Loucy (cell line): ENCODE measurements at regions not wholly inside any gene's neighbourhood (a gene's known extent, or its start where the extent isn't known, plus 50 kb on each side); places are given as distances from the start of the nearest gene placed in this dataset.

Experiments
- H2AFZ ChIP-seq: fragments of 200-600 bp; sonication (generic); 2 replicates; pipeline ENCODE4 v1.6.0; 2016; ENCODE audit warnings: antibody characterized with exemption, mild to moderate bottlenecking, low read length, moderate library complexity
- H3F3A ChIP-seq: fragments of 200-600 bp; 2 replicates; pipeline ENCODE4 v1.6.0; 2016; ENCODE audit warnings: antibody characterized with exemption, low read depth, mild to moderate bottlenecking
- H3K27me3 ChIP-seq: fragments of 200-600 bp; sonication (generic); 2 replicates; pipeline ENCODE4 v1.6.1; 2014; ENCODE audit warnings: low read length, mild to moderate bottlenecking; ENCODE audit not compliant: insufficient read depth, poor library complexity, severe bottlenecking
- H3K36me3 ChIP-seq: fragments of 200-600 bp; sonication (generic); 2 replicates; pipeline ENCODE4 v1.6.1; 2016; ENCODE audit warnings: low read length; ENCODE audit not compliant: insufficient read depth
- H3K4me1 ChIP-seq: fragments of 200-600 bp; sonication (generic); 2 replicates; pipeline ENCODE4 v1.5.1; 2014; ENCODE audit warnings: low read length, mild to moderate bottlenecking; ENCODE audit not compliant: insufficient read depth, poor library complexity, severe bottlenecking
- H3K4me2 ChIP-seq: fragments of 200-600 bp; sonication (generic); 2 replicates; pipeline ENCODE4 v1.6.0; 2014; ENCODE audit warnings: antibody characterized with exemption, low read length, low read depth, mild to moderate bottlenecking; ENCODE audit not compliant: poor library complexity, severe bottlenecking
- H3K4me3 ChIP-seq: fragments of 200-600 bp; sonication (generic); 2 replicates; pipeline ENCODE4 v1.5.1; 2014; ENCODE audit warnings: low read length, mild to moderate bottlenecking, mixed read lengths; ENCODE audit not compliant: poor library complexity, severe bottlenecking
- H3K79me2 ChIP-seq: fragments of 200-600 bp; sonication (generic); 2 replicates; pipeline ENCODE4 v1.6.1; 2014; ENCODE audit warnings: low read length; ENCODE audit not compliant: insufficient read depth
- H3K9ac ChIP-seq: fragments of 200-600 bp; sonication (generic); 2 replicates; pipeline ENCODE4 v1.6.0; 2014; ENCODE audit warnings: mild to moderate bottlenecking, low read depth, low read length, moderate library complexity; ENCODE audit not compliant: poor library complexity, severe bottlenecking
- H3K9me2 ChIP-seq: fragments of 200-600 bp; sonication (generic); replicated peaks from 2 replicates; pipeline ENCODE4 v1.6.1; 2016; ENCODE audit warnings: low read depth, low read length, mixed read lengths
- H3K9me3 ChIP-seq: fragments of 200-600 bp; sonication (generic); 2 replicates; pipeline ENCODE4 v1.6.1; 2014; ENCODE audit warnings: mild to moderate bottlenecking, antibody characterized with exemption, low read length, low read depth; ENCODE audit not compliant: insufficient read depth
- H4K20me1 ChIP-seq: fragments of 200-600 bp; sonication (generic); 2 replicates; pipeline ENCODE4 v1.6.0; 2014; ENCODE audit warnings: antibody characterized with exemption, low read length, mild to moderate bottlenecking; ENCODE audit not compliant: insufficient read depth, poor library complexity, severe bottlenecking
- EZH2phosphoT487 ChIP-seq: fragments of 200-600 bp; IDR thresholded peaks from 2 replicates; pipeline ENCODE4 v1.6.1; 2018; ENCODE audit warnings: antibody characterized with exemption, mild to moderate bottlenecking, moderate library complexity, borderline replicate concordance
- TF ChIP-seq, protein P1 (sequence below): fragments of 200-600 bp; sonication (generic); conservative IDR thresholded peaks from 2 replicates; pipeline ENCODE4 v1.5.1; 2014; ENCODE audit warnings: mild to moderate bottlenecking, antibody characterized with exemption, low read length

DNA sequence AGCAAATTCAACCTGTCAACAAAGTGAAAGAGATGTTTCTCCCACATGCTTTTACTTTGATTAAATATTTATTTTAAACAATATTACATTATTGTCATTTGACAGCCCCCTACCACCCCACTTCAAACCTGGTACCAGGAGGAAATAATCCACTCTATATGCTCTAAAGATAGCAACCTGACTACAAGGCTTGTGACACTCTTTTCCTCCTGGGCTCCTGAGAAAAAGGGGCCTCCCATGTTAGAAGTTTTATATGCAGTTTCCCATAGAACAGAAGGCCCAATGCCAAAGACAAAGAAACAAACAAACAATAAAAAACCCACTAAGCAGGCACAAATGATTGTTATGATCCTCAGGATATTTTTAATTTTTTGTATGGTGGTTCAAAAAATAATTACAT, 73.6 kb downstream of the RPS29 start:
- no peak overlapping the region for H3K9ac ChIP-seq
- H3K4me3 ChIP-seq = no peak overlapping the region
- no peaks in the 10 kb centered on the region for H3K27me3 ChIP-seq
- H4K20me1 ChIP-seq = no peaks in the 10 kb centered on the region
- H3K4me2 ChIP-seq = no peak overlapping the region
- no peaks in the 10 kb centered on the region for H3F3A ChIP-seq
- H3K79me2 ChIP-seq = no peaks in the 10 kb centered on the region
- no peak overlapping the region for H2AFZ ChIP-seq
- H3K9me3 ChIP-seq = no peaks in the 10 kb centered on the region
- no peaks in the 10 kb centered on the region for H3K36me3 ChIP-seq
- H3K9me2 ChIP-seq = no peaks in the 10 kb centered on the region
- TF ChIP-seq, protein P1, sequence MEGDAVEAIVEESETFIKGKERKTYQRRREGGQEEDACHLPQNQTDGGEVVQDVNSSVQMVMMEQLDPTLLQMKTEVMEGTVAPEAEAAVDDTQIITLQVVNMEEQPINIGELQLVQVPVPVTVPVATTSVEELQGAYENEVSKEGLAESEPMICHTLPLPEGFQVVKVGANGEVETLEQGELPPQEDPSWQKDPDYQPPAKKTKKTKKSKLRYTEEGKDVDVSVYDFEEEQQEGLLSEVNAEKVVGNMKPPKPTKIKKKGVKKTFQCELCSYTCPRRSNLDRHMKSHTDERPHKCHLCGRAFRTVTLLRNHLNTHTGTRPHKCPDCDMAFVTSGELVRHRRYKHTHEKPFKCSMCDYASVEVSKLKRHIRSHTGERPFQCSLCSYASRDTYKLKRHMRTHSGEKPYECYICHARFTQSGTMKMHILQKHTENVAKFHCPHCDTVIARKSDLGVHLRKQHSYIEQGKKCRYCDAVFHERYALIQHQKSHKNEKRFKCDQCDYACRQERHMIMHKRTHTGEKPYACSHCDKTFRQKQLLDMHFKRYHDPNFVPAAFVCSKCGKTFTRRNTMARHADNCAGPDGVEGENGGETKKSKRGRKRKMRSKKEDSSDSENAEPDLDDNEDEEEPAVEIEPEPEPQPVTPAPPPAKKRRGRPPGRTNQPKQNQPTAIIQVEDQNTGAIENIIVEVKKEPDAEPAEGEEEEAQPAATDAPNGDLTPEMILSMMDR = no peak
- TF ChIP-seq EZH2phosphoT487 = no peak
- H3K4me1 ChIP-seq = no peaks in the 10 kb centered on the region

DNA sequence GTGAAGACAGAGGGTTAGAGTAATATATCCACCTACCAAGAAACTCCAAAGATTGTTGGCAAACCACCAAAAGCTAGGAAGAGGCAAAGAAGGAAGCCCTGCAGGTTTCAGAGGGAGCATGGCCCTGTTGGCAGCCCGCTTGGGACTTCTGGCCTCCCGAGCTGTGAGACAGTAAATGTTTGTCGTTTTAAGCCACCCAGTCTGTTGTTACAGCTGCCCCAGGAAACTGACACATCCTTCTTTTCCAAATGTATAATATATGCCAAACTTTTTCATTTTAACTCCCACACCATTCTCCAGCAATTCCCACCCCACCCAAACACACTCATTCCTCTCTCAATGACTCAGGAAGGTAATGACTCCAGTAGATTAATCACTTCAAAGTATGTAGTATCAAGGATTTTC, 74.0 kb downstream of the RPS29 start:
- TF ChIP-seq, protein P1 = no peak
- no peaks in the 10 kb centered on the region for H3F3A ChIP-seq
- H3K36me3 ChIP-seq = no peaks in the 10 kb centered on the region
- H3K9me2 ChIP-seq = no peaks in the 10 kb centered on the region
- H3K4me2 ChIP-seq = no peak overlapping the region
- no peak overlapping the region for H3K9ac ChIP-seq
- H3K4me1 ChIP-seq = no peaks in the 10 kb centered on the region
- no peaks in the 10 kb centered on the region for H3K79me2 ChIP-seq
- H4K20me1 ChIP-seq = no peaks in the 10 kb centered on the region
- no peaks in the 10 kb centered on the region for H3K9me3 ChIP-seq
- no peak overlapping the region for H3K4me3 ChIP-seq
- H3K27me3 ChIP-seq = no peaks in the 10 kb centered on the region
- no peak overlapping the region for H2AFZ ChIP-seq

DNA sequence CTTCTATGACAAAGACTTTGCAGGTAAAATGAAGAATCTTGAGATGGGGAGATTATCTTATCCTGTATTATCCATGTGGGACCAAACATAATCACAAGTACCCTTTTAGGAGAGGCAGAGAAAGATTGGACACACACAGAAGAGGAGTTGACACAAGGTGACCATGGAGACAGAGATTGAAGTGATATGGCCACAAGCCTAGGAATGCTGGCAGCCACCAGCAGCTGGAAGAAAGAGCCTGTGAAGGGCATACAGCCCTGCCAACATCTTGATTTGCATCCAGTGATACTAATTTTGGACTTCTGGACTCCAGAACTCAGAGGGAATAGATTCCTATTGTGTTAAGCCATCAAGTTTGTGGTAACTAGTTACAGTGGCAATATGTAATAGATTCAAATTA, 78.1 kb downstream of the RPS29 start:
- no peaks in the 10 kb centered on the region for H3K9me2 ChIP-seq
- no peak overlapping the region for H3K4me2 ChIP-seq
- TF ChIP-seq, protein P1 = no peak
- TF ChIP-seq EZH2phosphoT487 = no peak
- no peak overlapping the region for H3K9ac ChIP-seq
- no peaks in the 10 kb centered on the region for H3K27me3 ChIP-seq
- H3F3A ChIP-seq = 0 out of 2 replicates have a peak, but pooled peaks cover 3% of the 10 kb centered on the region
- H2AFZ ChIP-seq = no peak overlapping the region
- H3K9me3 ChIP-seq = no peaks in the 10 kb centered on the region
- H3K4me3 ChIP-seq = no peak overlapping the region
- H3K36me3 ChIP-seq = no peaks in the 10 kb centered on the region
- no peaks in the 10 kb centered on the region for H4K20me1 ChIP-seq
- H3K4me1 ChIP-seq = peaks cover 21% of the 10 kb centered on the region
- H3K79me2 ChIP-seq = no peaks in the 10 kb centered on the region
